ENCODE measurements at regions not wholly inside any gene's neighbourhood (a gene's known extent, or its start where the extent isn't known, plus 50 kb on each side); places are given as distances from the start of the nearest gene placed in this dataset.

DNA sequence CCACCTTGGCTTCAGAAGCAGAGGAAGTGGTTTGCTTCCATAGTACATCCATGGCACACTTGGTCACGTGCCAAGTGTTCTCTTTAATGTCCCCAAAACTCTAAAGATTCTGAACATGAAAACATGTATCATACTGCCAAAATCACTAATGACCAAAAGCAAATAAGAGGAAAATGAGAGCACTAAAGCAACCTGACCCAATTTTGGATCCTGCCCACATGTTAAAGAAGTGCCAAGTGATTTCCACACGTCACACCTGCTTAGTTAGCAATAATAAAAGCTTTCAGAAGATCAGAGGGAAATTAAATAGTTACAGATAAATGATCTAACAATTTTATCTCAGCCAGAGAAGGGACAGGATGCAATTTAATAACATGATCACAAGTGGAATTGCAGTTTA, 1170.0 kb downstream of the XPNPEP1 start:
- in situ Hi-C loops (cut with HindIII; ENCODE audit: low sequenced_read_pairs) = no loop called here

GRCh38 chr10:108749042-108749441, 1174.3 kb downstream of the XPNPEP1 start:
- in situ Hi-C loops (cut with HindIII; ENCODE audit: low sequenced_read_pairs) = no loop called here

GRCh38 chr10:108736111-108736510, 1187.2 kb downstream of the XPNPEP1 start:
- in situ Hi-C loops (cut with HindIII; ENCODE audit: low sequenced_read_pairs) = no loop called here

DNA sequence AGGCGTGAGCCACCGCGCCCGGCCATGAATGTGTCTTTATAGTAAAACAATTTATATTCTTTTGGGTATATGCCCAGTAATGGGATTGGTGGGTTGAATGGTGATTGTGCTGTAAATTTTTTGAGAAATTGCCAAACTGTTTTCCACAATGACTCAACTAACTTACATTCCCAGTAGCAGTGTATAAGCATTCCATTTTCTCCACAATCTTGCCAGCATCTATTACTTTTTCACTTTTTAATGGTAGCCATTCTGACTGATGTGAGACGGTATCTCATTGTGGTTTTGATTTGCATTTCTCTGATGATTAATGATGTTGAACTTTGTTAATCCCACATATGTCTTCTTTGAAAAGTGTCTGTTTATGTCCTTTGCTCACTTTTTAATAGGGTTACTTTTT, 1187.9 kb downstream of the XPNPEP1 start:
- in situ Hi-C loops (cut with HindIII; ENCODE audit: low sequenced_read_pairs) = no loop called here

GRCh38 chr10:108721874-108722273, 1201.4 kb downstream of the XPNPEP1 start:
- in situ Hi-C loops (cut with HindIII; ENCODE audit: low sequenced_read_pairs) = no loop called here

- in situ Hi-C loops (cut with HindIII; ENCODE audit: low sequenced_read_pairs) = no loop called here
Measured at GRCh38 chr10:108716352-108716751, 1207.0 kb downstream of the XPNPEP1 start.

DNA sequence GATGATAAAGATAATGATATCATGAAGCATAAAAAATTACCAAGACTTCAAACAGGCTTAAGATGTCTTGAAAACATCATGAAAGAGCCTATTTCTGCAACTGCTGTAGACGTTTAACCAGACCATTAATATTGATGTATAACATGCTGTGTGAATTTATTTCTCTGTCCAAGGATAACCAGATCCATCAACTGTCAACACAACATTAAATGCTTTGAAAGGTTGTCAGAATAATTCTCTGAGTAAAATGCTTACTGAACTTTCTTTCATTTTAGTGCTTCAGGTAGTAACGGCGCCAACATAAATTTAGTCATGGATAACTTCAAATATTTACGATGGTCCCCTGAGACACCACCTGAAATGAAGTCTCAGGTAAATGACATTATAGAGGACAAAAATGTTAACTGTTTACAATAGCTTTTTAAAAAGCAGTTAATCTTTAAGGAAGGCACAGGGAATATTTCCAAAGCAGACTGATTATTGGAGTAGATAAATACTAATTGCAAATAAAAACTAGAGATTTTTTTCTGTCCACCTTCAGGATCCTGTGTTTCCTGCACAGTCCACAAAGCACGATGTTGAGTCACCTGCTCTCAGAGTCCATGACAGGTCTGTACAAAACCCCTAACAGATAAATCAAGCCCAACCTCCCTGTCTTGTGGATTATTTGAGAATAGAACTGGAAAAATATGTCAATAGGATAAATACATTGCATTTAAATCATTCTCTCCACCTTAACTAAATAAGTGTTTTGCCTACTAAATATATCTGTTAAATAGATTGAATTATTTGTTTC, 1213.2 kb downstream of the XPNPEP1 start:
- in situ Hi-C loops (cut with HindIII; ENCODE audit: low sequenced_read_pairs) = no loop called here

DNA sequence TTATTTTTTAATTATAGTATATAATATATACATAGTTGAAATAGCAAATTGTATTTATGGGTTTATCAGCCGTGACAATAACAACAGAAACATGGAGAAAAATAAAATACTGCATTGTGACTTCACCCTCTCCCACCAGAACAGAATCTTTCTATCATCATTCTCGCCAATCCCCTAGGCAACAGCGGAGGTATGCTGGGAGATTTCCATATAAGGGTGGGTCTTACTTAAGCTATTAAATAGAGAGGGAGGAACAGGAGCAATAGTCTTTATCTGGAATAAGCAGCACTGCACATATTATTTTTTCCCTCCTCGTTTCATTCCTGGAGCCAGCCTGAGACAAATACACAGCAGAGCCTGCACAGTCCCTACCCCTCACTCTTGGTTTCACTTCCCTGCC, 1214.9 kb downstream of the XPNPEP1 start:
- in situ Hi-C loops (cut with HindIII; ENCODE audit: low sequenced_read_pairs) = no loop called here

DNA sequence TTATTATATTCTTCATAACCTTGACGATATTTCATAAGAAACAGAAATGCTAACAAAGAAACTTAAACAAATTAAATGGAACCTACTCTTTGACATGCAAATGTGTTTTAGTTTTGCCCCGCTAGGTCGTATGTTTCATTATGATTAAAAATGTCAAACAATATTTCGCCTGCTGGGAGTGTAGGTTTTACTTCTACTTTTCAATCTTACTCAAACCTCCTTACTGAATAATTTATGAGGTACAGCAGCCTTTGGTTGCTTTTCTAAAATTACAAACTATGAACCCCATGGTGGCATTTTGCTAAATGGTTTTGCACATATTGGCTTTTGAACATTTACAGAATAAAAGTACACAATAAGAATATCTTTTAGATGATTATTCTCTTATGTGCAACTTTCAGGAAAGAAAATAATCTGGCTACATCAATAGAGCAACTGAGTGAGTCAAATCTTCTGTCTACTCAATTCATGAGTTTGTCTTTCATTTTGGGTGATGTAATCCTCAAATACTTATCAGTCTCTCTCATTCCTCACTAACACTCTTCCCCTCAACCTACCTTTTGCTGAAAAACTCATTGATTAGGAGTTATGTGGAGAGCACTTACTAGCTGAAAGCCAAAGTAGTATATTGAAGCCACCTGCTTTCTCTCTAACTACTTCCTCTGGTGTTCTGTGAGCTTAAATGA, 1226.4 kb downstream of the XPNPEP1 start:
- in situ Hi-C loops (cut with HindIII; ENCODE audit: low sequenced_read_pairs) = no loop called here

DNA sequence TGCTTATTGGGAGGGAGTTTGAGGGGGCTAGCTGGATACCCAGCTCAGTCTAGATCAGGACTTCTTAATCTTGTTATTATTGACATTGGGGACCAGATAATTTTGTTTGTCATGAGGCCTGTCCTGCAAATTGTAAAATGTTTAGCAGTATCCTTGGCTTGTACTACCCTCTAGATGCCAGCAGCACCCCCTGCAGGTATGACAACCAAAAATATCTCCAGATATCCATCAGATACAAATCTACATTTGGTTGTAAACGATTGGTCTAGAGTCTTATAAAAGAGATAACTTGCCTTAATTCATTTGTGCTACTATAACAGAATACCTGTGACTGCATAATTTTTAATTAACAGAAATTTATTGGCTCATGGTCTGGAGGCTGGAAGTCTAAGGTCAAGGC, 1232.2 kb downstream of the XPNPEP1 start:
- in situ Hi-C loops (cut with HindIII; ENCODE audit: low sequenced_read_pairs) = no loop called here

GRCh38 chr10:108690530-108690929, 1232.8 kb downstream of the XPNPEP1 start:
- in situ Hi-C loops (cut with HindIII; ENCODE audit: low sequenced_read_pairs) = no loop called here

GRCh38 chr10:108689891-108690290, 1233.4 kb downstream of the XPNPEP1 start:
- in situ Hi-C loops (cut with HindIII; ENCODE audit: low sequenced_read_pairs) = no loop called here

GRCh38 chr10:108688314-108688713, 1235.0 kb downstream of the XPNPEP1 start:
- in situ Hi-C loops (cut with HindIII; ENCODE audit: low sequenced_read_pairs) = no loop called here

GRCh38 chr10:108685863-108686531, 1237.3 kb downstream of the XPNPEP1 start:
- in situ Hi-C loops (cut with HindIII; ENCODE audit: low sequenced_read_pairs) = no loop called here

DNA sequence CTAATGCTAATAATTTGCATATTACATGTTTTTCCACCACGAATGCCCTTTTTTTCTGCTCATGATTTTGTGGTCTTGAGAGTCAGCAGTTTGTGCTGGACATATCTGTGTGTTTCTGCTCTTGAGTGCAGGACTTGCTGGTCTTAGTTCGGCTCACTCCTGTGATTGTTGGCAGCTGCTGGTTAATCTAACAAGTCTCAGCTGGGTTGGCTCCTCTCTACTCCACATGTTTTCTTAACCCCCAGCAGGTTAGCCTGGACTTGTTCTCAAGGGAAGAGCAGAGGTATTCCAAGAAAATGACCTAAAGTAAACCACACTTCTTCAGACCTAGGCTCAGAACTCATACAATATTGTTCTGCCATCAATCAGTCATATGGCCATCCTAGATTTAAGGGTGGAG, 1238.9 kb downstream of the XPNPEP1 start:
- in situ Hi-C loops (cut with HindIII; ENCODE audit: low sequenced_read_pairs) = no loop called here

- in situ Hi-C loops (cut with HindIII; ENCODE audit: low sequenced_read_pairs) = no loop called here
Measured at GRCh38 chr10:108673741-108674140, 1249.6 kb downstream of the XPNPEP1 start.

- in situ Hi-C loops (cut with HindIII; ENCODE audit: low sequenced_read_pairs) = no loop called here
Measured at GRCh38 chr10:108663587-108663986, 1259.7 kb downstream of the XPNPEP1 start.

DNA sequence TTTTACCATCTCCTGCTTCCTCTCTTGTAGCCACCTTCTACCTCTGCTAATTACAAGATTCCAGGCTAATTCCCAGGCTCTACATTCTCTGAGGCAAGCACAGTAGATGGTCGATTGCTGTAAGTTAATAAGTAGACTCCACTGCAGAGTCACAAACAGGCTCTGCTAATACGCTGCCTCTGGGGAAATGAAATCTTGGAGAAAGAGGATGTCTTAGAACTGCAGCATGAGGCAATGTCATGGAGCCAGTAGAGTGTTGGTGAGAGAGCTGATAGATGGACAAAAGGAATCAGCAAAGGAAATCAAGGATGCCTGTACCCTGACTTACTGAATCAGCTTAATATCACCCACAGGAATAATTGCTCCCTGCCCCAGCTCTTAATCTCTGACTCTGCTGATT, 1260.3 kb downstream of the XPNPEP1 start:
- in situ Hi-C loops (cut with HindIII; ENCODE audit: low sequenced_read_pairs) = no loop called here

- in situ Hi-C loops (cut with HindIII; ENCODE audit: low sequenced_read_pairs) = no loop called here
Measured at GRCh38 chr10:108655057-108655456, 1268.3 kb downstream of the XPNPEP1 start.

DNA sequence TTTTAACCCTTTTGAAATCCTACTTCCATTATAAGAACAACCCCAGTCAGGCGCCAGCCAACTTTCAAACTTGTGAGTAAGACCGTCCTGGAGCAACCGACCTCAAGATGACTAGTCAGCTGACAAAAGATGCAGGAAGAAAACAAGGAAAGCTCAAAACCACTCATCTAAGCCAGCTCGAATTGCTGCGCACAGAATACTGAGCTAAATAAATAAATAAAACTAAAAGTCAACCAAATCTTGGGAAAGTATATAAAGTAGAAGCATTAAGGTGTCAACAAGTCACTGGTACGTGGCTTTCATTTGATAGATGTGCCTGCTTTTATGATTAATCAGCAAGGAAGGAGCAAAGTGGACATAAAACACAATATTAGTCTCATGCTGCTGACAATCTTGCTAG, 1269.8 kb downstream of the XPNPEP1 start:
- in situ Hi-C loops (cut with HindIII; ENCODE audit: low sequenced_read_pairs) = no loop called here

GRCh38 chr10:108639010-108639409, 1284.3 kb downstream of the XPNPEP1 start:
- in situ Hi-C loops (cut with HindIII; ENCODE audit: low sequenced_read_pairs) = no loop called here

DNA sequence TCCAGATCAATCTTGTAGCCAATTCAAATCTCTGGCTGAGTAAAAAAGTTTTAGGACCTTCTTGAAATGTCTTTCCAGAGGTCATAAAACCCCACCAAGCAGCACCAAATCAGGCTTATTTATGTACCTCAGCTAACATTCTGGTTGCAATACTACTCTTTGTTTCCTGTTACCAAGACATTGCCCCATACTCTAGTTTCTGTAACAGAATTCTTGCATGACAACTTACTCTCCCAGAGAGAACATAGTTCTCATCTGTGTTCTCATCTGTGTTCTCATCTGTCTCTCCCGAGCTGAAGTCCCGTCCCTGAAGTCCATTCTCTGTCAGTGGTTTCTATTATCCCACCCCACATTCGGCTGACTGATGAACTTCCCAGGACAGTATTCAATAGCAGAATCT, 1285.1 kb downstream of the XPNPEP1 start:
- in situ Hi-C loops (cut with HindIII; ENCODE audit: low sequenced_read_pairs) = no loop called here

Data from endothelial cell of hepatic sinusoid (primary cell).